ENCODE measurements at regions not wholly inside any gene's neighbourhood (a gene's known extent, or its start where the extent isn't known, plus 50 kb on each side); places are given as distances from the start of the nearest gene placed in this dataset.

DNA sequence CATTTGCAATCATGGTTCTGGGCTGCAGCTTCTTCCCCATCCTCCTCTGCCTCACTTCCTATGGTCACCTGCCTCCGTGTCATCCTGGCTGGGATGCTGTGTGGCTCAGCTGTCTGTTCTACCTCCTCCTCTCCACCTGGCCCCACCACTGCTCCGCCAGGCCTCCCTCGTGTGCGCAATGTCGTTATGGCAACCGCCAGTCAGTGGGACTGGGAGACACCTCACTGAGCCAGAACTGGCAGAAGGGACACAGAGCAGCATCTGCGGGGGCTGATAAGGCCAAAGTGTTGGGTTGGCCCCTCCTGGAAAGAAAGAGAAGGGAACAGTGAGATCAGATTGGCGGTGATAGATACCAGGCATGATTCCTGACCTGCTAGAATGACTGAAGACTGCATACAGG lies 527.5 kb downstream of the INHBA start:
- DNase-seq (ENCODE audit: low spot score), result no peak

DNA sequence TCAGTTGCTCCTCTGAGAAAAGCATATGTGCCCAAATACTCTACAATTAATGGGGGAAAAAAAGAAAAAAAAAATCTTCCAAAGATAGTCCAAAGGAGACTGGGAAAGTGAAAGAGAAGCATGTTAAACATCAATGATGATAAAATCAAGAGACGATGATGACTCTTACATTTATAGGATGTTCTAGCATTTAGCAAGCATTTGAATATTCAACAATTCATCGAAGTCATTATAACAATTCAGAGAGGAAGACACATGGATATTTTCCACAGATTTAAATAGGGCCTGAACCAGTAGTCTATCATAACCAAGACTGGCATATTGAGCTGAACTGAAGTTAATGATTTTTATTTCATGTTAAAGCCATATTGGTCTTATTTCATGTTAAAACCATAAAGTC lies 528.4 kb downstream of the INHBA start:
- no peak for DNase-seq (ENCODE audit: low spot score)

DNA sequence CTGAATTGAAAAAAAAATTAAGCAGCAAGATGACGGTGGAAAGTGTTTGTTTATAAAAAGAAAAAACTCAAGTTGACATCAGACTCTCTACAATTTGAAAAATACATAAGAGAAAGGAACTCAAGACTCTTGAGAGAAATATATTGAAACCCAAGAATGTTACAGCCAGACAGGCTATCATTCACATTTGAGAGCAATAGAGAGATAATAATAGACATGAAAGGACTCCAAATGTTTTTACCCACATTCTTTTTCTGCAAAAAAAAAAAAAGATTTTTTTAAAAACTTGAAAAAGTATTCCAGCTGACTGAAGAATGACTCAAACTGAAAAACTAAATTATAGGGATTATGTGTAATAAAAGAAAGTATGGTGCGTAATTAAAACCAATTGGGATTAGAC lies 532.4 kb downstream of the INHBA start:
- no peak for DNase-seq (ENCODE audit: low spot score)

DNA sequence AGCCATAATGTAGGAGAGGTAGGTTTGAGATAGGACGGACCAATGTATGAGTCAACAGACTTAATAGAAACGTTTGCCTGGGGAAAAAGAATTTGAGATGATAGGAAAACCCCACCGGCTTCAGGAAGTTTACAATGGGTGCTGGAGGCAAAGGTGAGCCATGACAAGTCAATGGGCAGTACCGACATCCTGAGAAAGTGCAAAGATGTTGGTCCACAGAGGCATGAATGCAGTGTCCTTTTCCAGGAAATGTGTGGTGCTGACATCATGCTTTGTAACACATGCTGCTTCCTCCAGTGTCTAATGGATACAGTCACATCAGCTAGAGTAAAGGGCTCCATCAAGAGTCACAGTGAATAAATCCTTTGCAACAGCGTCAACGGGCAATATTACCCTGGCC lies 533.6 kb downstream of the INHBA start:
- DNase-seq (ENCODE audit: low spot score), result no peak

DNA sequence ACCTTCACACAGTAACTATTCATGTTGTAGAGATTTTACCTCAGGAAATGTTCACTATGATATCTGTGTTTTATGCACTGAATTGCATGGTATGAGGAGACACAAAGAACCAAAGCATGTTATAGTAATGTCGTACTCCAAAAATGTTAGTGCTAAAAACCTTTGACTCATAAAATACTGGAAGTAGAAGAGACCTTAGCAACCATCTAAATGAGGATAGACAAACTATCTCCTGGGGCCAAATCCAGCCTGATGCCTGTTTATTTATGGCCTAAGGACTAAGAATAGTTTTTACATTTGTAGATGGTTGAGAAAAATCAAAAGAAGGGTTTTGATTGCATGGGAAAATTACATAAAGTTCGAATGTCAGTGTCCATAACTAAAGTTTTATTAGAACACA lies 535.1 kb downstream of the INHBA start:
- DNase-seq (ENCODE audit: low spot score), result no peak

DNA sequence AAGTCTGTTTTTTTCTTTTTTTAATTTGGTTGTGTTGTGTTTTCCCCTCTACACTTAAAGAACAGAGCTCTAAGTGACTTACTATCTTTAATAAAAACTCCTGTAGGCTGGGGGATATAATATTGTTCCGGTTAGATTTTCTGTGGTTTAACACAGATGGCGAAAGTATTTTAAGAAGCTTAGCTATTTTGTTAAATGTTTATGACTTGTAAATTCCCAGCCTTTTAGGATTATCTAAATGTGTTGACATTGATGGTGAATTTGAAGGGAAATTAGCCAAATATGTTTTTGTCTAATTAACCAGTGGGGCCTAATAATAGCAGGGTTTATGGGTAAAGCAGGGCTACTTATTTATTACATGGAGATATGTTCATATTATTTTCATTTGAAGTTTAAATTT lies 538.5 kb downstream of the INHBA start:
- DNase-seq (ENCODE audit: low spot score), result no peak

DNA sequence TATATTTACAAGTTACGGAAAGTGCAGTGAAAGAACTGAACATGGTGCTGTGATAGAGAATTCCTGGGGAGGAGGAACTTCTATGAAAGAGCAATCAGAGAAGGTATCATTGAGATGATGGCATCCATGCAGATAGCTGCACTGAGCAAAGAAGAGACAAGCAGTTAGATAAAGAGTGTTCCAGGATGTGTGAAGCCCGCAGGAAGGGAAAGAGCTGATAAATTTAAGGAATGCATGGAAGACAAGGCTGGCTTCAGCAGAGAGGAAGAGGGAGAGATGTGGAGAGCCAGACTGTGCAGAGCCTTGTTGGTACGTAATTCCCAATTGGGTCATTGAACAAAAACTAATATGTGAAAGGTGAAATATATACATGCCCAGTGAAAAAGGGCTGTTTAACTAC lies 538.9 kb downstream of the INHBA start:
- DNase-seq (ENCODE audit: low spot score), result no peak

DNA sequence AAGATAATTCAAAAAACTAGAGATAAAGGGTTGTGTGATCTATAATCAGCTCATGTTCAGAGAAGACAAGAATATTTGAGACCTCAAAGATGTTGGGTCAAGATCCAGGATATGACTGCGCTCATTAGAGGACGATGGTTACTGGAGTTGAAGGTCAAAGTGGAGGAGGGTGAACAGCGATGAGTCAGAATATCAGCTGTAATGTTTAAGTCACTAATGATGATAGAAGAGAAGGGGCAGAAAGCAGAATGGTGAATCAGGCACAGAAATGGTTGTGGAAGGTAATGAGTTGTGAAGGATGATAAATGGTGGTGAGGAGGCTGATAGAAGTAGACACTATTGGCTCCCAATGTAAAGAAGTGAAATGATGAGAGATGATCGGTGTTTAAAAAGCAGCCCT lies 540.3 kb downstream of the INHBA start:
- no peak for DNase-seq (ENCODE audit: low spot score)

DNA sequence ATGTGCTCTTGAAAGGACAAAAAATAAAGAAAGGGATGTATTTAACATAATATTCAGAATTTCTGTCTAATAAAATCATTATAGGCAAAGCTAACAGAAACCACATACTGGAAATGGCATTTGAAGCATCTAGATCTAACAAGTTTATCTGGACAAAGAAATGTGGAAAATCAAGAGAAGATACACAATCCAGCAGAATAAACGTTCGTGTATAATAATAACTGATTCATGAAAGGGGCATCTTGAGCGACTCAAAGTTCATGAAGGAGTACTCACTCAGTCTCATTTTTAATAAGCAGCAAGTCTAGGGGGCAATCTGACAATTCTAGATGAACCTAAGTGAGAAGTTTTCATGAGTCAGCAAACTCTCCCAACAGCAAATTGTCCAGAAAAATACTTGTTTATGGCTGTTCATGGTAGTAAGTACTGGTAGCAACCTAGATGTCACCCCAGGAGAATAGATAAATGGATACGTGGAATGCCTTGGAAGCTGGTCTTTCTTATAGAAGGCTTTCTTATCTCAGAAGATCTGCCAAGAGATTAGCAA lies 541.8 kb downstream of the INHBA start:
- no peak for DNase-seq (ENCODE audit: low spot score)

DNA sequence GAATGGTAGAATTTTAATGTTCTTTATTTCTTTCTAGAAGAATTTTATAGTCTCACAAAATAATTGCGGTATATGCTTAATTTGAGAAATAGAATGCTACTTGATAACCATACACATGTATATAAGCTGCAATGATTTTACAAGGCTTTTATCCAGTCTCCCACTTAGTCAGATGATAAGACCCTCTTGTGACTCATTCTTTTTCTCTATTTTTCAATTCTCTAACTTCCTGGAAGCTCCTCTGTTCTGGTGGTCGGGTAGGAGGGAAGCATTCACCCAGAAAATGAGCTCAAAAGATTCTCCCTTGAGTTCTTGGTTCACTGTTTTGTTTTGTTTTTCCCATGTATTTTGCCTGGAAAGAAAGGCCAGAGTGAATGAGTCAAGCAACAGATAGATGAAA lies 546.6 kb downstream of the INHBA start:
- DNase-seq (ENCODE audit: low spot score), result no peak

DNA sequence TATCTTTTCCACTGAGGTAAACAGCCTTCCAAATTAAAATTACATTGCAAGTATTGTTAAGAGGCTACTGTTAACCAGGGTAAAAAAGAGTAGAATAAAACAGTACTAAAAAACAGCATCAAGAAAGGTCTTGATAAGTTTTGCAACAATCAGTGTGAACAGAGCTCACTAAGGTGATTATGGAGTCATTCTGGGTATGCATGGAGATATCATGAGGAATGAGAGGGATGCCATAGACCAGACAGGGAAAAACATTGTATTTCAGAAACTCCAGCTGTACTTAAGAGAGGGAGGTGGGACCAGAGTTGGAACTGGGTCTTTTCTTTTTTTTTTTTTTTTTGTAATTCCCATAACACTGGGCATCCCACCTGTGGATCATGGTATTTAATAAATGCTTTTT lies 549.6 kb downstream of the INHBA start:
- no peak for DNase-seq (ENCODE audit: low spot score)

DNA sequence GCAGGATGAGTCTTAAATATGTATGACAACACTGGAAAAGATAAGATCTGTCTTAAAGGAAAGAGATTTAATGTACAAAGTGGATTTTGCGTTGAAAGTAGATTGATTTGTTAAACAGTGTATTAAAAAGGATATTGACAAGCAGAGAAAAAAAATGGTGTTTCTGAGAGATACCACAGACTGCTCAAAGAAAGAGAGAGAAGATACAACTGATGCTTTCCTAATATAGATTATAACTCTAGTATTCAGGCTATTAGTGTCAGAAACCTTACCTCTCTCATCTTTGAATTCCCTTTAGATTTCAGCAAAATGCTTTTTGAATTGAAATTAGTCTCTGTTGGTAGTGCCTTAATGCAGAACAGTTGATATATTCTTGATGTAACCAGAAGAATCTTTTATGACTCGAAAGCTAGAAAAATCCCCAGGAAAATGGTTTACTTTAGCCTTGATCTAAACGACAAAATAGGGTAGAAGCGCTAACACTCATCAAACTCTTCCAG lies 550.7 kb downstream of the INHBA start:
- DNase-seq (ENCODE audit: low spot score), result no peak

DNA sequence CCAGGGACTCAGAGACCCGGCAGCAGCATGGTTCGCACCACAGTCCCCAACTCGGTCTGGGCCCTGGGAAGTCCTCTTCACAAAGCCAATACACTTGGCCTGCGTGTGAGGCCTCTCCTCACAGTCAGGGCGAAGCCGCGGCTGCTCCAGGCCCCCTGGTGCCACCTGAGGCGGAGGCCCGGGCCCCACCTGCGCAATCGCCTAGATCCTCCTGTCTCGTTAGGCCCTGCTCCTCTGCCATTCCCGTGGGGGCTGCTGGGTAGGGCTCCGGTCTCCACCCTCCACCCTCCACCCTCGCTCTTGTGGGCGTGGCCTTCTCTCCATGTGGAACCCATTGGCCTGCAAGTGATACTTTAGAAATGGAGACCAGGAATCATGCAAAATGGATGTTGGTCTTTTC lies 553.3 kb downstream of the INHBA start:
- no peak for DNase-seq (ENCODE audit: low spot score)

DNA sequence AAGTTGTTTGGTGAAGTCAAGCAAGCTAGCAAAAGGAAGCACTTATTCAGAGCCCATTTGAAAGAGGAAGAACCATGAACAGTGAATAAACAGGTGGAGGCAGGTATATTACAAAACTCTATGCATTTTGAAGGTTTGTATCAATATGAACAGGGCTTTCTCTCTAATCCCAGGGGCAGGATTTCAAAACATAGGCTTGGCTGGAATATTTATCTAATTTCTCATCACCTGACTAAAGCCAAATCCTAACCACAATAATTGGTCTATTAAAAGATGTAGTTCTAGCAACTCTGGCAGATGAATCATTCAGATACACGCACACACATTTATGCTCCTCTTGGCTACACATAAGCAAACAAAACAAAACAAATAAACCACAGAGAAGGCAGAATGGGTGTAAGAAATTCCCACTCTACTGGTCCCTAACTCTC lies 554.4 kb downstream of the INHBA start:
- no peak for DNase-seq (ENCODE audit: low spot score)

DNA sequence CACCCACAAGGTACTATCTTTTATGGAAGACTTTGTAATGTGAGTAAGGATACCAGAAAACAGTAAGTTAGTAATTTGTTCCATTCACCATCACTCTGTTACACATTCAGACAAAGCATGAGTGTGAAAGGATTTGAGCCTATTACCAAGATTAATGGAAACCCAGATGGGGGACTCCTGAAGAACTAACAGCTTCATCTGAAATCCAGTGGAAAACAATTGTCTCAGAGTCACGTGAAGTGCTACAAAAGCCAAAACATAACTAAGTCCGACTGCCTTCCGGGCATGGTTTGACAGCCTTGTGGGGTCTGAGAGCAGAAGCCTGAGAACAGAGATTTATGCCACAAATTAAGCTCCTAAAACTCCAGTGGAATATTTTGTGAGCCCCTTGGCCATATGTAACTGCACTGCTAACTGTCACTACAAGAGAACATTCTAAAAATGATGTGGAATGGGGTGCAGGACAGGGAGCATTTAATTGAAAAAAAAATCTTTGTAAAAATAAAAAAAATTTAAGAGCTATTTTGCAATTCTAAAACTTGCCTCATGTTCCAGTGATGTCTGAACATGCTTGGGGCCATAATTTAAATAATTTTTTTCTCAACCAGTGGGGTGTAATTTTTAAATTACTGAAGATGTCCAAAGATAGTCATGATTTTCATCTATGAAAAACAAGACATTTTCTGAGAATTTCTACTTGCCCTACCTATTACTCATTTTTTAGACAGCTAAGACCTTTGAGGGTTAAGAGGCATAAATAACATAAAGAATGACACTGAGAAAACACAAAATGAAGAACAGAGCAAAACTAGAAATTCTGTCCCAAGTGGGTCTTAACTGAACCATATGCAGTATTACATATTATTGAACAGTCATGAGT lies 555.0 kb downstream of the INHBA start:
- DNase-seq (ENCODE audit: low spot score), result no peak

DNA sequence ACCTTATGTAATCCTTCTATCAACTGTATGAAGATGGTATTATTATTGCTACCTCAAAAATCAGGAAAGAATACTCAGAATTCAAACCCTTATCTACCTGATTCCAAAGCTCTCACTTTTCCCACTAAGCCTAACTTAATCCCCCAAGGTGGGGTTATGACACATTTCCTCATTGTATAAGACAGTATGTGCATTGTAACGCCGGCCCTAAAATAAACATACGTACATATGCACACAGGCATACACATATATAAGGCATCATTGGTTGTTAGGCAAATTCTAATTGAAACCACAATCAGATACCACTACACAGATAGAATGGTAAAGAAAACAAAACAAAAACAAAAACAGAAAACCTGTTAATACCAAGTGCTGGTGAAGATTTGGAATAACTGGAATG lies 556.5 kb downstream of the INHBA start:
- no peak for DNase-seq (ENCODE audit: low spot score)

DNA sequence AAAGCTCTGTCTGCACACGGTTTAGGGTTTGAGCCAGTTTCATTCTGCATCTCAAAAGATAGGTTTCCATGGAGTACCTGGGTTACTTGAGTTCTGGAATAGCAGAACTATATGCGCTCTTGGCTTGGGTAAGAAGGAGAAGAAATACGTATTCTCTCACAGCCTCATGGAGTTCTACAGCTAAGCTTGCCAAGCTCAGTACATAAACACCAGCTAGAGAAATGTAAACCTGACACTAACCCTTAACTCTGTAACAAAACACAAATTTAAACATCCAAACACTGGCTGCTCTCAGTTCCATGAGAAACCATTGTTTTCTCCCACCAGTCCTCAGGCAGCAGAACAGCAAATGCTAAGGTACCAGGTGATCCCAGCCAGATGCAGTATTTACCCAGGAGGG lies 557.2 kb downstream of the INHBA start:
- no peak for DNase-seq (ENCODE audit: low spot score)

DNA sequence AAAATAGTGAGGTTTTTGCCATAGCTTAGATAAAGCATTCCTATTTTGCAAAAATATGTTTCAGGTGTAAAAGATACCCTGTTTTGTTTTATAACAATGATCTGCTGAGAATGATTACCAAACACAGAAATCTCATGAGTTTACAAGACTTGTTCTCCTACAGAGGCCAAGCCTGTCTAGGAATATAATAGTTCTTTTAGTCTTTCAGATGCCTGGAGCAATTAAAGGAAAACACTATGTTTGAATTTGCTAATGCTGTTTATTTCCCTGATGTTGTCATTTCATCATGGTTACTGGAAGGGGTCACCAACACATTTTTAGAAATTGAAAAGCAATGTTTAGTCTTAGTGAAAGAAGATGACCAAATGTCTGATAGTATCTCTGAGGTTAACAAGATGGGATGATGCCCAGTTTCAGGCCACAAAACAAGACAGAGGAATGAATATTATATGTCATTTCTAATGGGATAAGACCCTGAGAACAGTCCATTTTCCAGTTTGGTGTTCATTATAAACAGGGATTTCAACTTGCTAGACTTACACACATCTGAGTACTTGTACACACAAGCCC lies 559.9 kb downstream of the INHBA start:
- DNase-seq (ENCODE audit: low spot score), result no peak

DNA sequence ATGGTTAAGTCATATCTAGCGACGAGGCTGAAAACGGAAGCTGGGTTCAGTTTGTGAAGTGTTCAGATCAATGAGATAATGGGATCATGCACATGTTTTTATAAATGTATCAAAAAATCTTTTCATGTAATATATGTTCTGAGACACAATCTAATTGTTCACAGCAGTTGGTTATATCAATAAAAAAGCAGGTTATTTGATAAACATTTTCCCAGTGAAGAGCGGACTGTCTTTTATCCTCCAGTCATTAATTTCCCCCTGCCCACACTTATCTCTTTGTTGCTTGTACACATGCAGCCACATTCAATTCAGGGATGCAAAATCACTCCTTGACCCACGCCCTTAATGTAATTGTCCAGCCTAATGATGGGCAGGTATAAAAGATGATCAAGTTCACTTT lies 563.1 kb downstream of the INHBA start:
- no peak for DNase-seq (ENCODE audit: low spot score)

DNA sequence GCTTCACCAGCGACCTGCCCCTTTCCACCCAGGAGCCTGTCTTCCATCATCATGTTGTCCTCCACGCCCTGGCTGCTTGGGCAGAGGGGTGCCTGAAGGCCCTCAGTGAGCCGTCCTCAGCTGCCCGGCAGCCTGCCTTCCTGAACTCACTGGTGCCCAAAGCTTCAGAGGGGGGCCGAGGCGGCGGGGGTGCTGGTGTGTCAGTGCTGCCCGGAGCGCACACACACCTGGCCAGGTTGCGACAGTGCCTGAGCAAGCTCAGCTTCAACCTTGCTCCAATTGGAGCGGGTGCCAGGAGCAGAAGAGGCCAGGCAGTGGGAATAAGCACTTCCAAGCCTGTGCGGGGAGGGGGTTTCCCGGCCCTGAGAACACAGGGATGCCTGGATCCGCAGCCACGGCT lies 566.3 kb downstream of the INHBA start:
- no peak for DNase-seq (ENCODE audit: low spot score)

DNA sequence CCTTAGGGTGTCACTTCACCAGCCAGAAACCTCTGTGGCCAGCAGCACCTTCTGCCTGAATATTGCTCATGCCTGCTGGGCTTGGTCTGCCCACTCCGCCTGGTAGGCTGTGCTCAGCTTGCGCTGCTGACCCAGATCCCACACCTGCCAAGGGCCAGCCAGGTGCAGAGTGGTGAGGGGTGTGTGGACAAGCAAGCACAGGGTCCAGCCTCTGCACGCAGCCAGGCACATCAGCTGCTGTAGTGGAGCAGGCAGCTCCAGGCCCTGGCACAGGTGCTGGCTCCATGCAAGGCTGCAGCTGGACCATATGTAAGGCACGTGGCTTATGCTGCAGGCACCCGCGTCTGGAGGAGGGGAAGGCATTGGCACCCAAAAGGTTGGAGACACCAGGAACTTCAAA lies 567.4 kb downstream of the INHBA start:
- no peak for DNase-seq (ENCODE audit: low spot score)

DNA sequence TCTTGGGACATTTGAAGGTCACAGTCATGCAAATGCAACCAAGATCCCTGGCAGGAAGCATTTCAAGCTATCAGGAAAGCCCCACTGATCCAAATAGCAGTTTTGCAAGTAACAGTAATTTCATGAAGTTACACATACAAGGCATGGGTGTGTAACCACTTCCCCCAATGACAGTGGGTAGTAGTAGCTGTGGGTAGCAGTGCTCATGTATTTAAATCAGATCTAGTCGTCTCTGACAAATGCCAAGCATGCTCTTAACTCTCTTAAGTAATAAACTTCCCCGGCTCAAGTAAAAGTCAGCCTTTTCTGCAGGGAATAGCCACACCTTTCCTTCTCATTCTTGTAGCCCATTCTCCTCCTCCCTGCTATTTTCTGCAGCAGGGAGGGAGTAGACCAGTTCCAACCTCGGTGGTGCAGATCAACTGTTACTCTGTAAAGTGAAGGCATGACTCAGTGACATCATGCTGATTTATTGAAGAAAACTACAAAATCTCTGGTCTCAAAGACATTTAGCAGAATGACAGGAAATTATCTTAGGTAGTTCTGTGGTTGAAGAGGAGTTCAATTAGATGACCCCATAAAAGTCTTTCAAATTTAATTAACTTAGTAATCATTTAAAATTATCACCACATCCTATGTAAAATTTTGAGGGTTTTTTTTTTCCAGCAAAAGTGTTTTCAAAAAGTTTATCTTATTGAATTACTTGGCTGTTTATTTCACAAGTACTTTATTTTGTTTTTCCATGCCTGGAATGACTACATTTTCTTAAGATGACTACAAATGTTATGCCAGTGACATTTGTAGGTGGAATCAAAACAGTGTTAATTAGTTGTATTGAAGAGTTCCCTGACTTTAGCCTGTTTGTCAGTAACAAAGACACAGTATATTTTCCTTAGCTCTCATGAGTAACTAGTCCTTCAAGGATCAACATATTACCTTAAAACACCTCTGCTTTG lies 568.3 kb downstream of the INHBA start:
- DNase-seq (ENCODE audit: low spot score), result no peak

All from iPS-NIHi11 (cell line).